SK-N-SH (cell line): ENCODE measurements at regions not wholly inside any gene's neighbourhood (a gene's known extent, or its start where the extent isn't known, plus 50 kb on each side); places are given as distances from the start of the nearest gene placed in this dataset.
A peak's percentile ranks its signal among the peaks of the same experiment; 100 is the strongest.
"Not testable (repeated sequence)": the region's sequence is repeated elsewhere in the genome, so short reads cannot be mapped to it uniquely, and the experiment has no call there.

Experiments
- CTCF ChIA-PET: fragments of 300-600, 350-600 bp; formaldehyde crosslinking; extraction: SDS; loops from one replicate; lab custom pipeline; 2021; lab: Yijun Ruan, JAX
- POLR2A ChIA-PET: fragments of 350-600 bp; sonication (Branson Sonifier 250); formaldehyde crosslinking; extraction: SDS; loops from one replicate; lab custom pipeline; 2020; ENCODE audit warnings: antibody characterized with exemption, inconsistent platforms; lab: Yijun Ruan, JAX
- DNase-seq: peaks from one replicate; pipeline ENCODE4 v3.0.0; 2012
- H2AFZ ChIP-seq: fragments of 200-600 bp; sonication (generic); 2 replicates; pipeline ENCODE4 v1.8.1; 2016; ENCODE audit warnings: antibody characterized with exemption, mild to moderate bottlenecking, low read depth
- H3F3A ChIP-seq: fragments of 200-600 bp; sonication (generic); replicated peaks from 2 replicates; pipeline ENCODE3; 2016; ENCODE audit warnings: antibody characterized with exemption, mild to moderate bottlenecking; ENCODE audit not compliant: insufficient read depth
- H3K27ac ChIP-seq, 2 experiments: fragments of 200-500 bp in 1 of 2; fragments of 200-600 bp in 1 of 2; sonication (Bioruptor generic) in 1 of 2; sonication (generic), shearing (Covaris generic) in 1 of 2; 2 replicates each; pipeline versions ENCODE4 v1.5.1 to v1.6.1; 2014 to 2016; ENCODE audit warnings: low read depth in 2 of 2, inconsistent platforms in 1 of 2, low read length in 1 of 2, mild to moderate bottlenecking in 1 of 2, mixed read lengths in 1 of 2
- H3K27me3 ChIP-seq: fragments of 200-600 bp; sonication (generic), shearing (Covaris generic); 2 replicates; pipeline ENCODE4 v1.6.1; 2016; ENCODE audit warnings: mixed run types; ENCODE audit not compliant: insufficient read depth
- H3K36me3 ChIP-seq, 2 experiments: fragments of 200-500 bp in 1 of 2; fragments of 200-600 bp in 1 of 2; sonication (Bioruptor generic) in 1 of 2; sonication (generic) in 1 of 2; replicated peaks in 1 of 2; 2 replicates each; pipeline versions ENCODE3 to v1.5.1; 2014 to 2016; ENCODE audit warnings: low read length in 1 of 2, mild to moderate bottlenecking in 1 of 2; ENCODE audit not compliant: insufficient read depth in 2 of 2, control insufficient read depth in 1 of 2
- H3K4me1 ChIP-seq, 2 experiments: fragments of 200-500 bp in 1 of 2; fragments of 200-600 bp in 1 of 2; sonication (Bioruptor generic) in 1 of 2; sonication (generic), shearing (Covaris generic) in 1 of 2; 2 replicates each; pipeline versions ENCODE4 v1.5.1 to v1.6.1; 2014 to 2016; ENCODE audit warnings: low read depth in 1 of 2, low read length in 1 of 2, mixed run types in 1 of 2; ENCODE audit not compliant: insufficient read depth in 2 of 2, control insufficient read depth in 1 of 2
- H3K4me2 ChIP-seq: fragments of 200-600 bp; sonication (generic), shearing (Covaris generic); 2 replicates; pipeline ENCODE4 v1.6.1; 2017; ENCODE audit warnings: mixed run types
- H3K4me3 ChIP-seq, 2 experiments: fragments of 200-500 bp in 1 of 2; fragments of 200-600 bp in 1 of 2; sonication (Bioruptor generic) in 1 of 2; sonication (generic), shearing (Covaris generic) in 1 of 2; 2 replicates each; pipeline versions ENCODE4 v1.5.1 to v1.8.1; 2014 to 2016; ENCODE audit warnings: low read depth in 2 of 2, inconsistent platforms in 1 of 2, low read length in 1 of 2, mild to moderate bottlenecking in 1 of 2, mixed read lengths in 1 of 2, moderate library complexity in 1 of 2
- H3K79me2 ChIP-seq: fragments of 200-600 bp; sonication (generic); 2 replicates; pipeline ENCODE4 v1.8.1; 2017; ENCODE audit warnings: mild to moderate bottlenecking; ENCODE audit not compliant: insufficient read depth
- H3K9ac ChIP-seq: fragments of 200-600 bp; sonication (generic); 2 replicates; pipeline ENCODE4 v1.6.1; 2017; ENCODE audit warnings: mixed run types
- H3K9me2 ChIP-seq: fragments of 200-600 bp; sonication (generic); 2 replicates; pipeline ENCODE4 v1.6.1; 2017; ENCODE audit warnings: mixed run types
- H3K9me3 ChIP-seq: fragments of 200-600 bp; sonication (generic); 2 replicates; pipeline ENCODE4 v1.6.1; 2017; ENCODE audit warnings: mixed run types, mild to moderate bottlenecking, moderate library complexity
- H4K20me1 ChIP-seq: fragments of 200-600 bp; sonication (generic); 2 replicates; pipeline ENCODE4 v1.6.1; 2017; ENCODE audit warnings: mild to moderate bottlenecking, mixed run types; ENCODE audit not compliant: insufficient read depth
- ELF1 ChIP-seq: IDR thresholded peaks from 2 replicates; pipeline ENCODE4 v1.4.0; 2012
- FOXJ3 ChIP-seq: sonication (generic); formaldehyde crosslinking; IDR thresholded peaks from 2 replicates; pipeline ENCODE4 v1.5.1; 2020; ENCODE audit warnings: mild to moderate bottlenecking, missing genetic modification reagents
- FOXM1 ChIP-seq: IDR thresholded peaks from 2 replicates; pipeline ENCODE4 v1.4.0; 2012; ENCODE audit warnings: low read depth, mild to moderate bottlenecking
- MEF2A ChIP-seq: IDR thresholded peaks from 2 replicates; pipeline ENCODE4 v1.4.0; 2012; ENCODE audit warnings: low read depth, borderline replicate concordance
- MXI1 ChIP-seq: IDR thresholded peaks from 2 replicates; pipeline ENCODE4 v1.6.1; 2012; ENCODE audit warnings: mild to moderate bottlenecking, low read depth, low read length, improper control_type of control experiment
- NRF1 ChIP-seq: IDR thresholded peaks from 2 replicates; pipeline ENCODE4 v1.6.1; 2012; ENCODE audit warnings: low read depth, mild to moderate bottlenecking, low read length
- RCOR1 ChIP-seq: fragments of 150-350 bp; IDR thresholded peaks from 2 replicates; pipeline ENCODE4 v1.6.1; 2017; ENCODE audit warnings: antibody characterized with exemption, low read length
- SMC3 ChIP-seq: IDR thresholded peaks from 2 replicates; pipeline ENCODE4 v1.6.1; 2012; ENCODE audit warnings: low read depth, low read length, improper control_type of control experiment
- WGBS: methylation state at CpG from one replicate; pipeline ENCODE4 v1.1.6; 2017; ENCODE audit warnings: low lambda C conversion rate; 5-methylcytosine and 5-hydroxymethylcytosine counted together
- TF ChIP-seq, protein P1 (sequence below): IDR thresholded peaks from 2 replicates; pipeline ENCODE4 v1.6.1; 2012; ENCODE audit warnings: mild to moderate bottlenecking, low read depth, low read length, moderate library complexity
- TF ChIP-seq, protein P2 (sequence below): fragments of 150-350 bp; IDR thresholded peaks from 2 replicates; pipeline ENCODE4 v1.6.1; 2017; ENCODE audit warnings: antibody characterized with exemption, low read length, low read depth, borderline replicate concordance
- TF ChIP-seq, protein P3 (sequence below): fragments of 200-600 bp; sonication (generic); IDR thresholded peaks from 2 replicates; pipeline ENCODE4 v1.6.1; 2017; ENCODE audit warnings: antibody characterized with exemption, mild to moderate bottlenecking, moderate library complexity

DNA sequence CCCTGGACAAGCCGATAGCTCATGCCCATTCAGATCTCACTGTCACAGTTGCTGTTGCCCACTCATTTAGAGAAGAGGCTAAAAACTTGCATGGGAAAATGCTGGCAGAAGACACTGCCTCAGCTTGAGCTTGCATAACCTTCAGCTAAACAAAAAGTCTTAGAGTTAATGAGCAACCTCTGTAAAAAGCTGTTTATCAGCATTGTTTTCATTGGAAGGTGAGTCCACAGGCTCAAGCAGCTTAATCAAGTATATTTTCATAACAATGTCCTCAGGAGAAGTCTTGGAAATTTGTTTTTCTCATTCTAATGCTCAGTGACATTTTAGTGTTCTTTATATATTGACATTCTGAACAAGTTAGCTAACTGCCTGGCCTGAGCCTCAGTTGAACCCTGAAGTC, 872.9 kb downstream of the TMTC2 start:
- TF ChIP-seq SMC3 (no peak), RCOR1 (no peak), NRF1 (no peak), ELF1 (no peak)
- TF ChIP-seq, protein P1, sequence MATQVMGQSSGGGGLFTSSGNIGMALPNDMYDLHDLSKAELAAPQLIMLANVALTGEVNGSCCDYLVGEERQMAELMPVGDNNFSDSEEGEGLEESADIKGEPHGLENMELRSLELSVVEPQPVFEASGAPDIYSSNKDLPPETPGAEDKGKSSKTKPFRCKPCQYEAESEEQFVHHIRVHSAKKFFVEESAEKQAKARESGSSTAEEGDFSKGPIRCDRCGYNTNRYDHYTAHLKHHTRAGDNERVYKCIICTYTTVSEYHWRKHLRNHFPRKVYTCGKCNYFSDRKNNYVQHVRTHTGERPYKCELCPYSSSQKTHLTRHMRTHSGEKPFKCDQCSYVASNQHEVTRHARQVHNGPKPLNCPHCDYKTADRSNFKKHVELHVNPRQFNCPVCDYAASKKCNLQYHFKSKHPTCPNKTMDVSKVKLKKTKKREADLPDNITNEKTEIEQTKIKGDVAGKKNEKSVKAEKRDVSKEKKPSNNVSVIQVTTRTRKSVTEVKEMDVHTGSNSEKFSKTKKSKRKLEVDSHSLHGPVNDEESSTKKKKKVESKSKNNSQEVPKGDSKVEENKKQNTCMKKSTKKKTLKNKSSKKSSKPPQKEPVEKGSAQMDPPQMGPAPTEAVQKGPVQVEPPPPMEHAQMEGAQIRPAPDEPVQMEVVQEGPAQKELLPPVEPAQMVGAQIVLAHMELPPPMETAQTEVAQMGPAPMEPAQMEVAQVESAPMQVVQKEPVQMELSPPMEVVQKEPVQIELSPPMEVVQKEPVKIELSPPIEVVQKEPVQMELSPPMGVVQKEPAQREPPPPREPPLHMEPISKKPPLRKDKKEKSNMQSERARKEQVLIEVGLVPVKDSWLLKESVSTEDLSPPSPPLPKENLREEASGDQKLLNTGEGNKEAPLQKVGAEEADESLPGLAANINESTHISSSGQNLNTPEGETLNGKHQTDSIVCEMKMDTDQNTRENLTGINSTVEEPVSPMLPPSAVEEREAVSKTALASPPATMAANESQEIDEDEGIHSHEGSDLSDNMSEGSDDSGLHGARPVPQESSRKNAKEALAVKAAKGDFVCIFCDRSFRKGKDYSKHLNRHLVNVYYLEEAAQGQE: no peak
- TF ChIP-seq, protein P2, sequence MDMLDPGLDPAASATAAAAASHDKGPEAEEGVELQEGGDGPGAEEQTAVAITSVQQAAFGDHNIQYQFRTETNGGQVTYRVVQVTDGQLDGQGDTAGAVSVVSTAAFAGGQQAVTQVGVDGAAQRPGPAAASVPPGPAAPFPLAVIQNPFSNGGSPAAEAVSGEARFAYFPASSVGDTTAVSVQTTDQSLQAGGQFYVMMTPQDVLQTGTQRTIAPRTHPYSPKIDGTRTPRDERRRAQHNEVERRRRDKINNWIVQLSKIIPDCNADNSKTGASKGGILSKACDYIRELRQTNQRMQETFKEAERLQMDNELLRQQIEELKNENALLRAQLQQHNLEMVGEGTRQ: no peak
- H3K79me2 ChIP-seq: no peaks in the 10 kb centered on the region

DNA sequence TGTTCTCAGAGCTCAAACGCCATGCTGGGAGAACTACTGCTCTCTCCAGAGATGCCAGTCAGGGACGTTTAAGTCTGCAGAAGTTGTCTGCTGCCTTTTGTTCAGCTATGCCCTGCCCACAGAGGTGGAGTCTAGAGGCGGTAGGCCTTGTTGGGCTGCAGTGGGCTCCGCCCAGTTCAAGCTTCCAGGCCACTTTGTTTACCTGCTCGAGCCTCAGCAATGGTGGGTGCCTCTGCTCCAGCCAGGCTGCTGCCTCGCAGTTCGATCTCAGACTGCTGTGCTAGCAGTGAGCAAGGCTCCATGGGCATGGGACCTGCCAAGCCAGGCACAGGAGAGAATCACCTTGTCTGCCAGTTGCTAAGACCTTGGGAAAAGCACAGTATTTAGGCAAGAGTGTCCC, 869.3 kb downstream of the TMTC2 start:
- H4K20me1 ChIP-seq, H3K4me2 ChIP-seq, H3K27ac ChIP-seq, H3K36me3 ChIP-seq, H3F3A ChIP-seq, H3K9me2 ChIP-seq, H3K9ac ChIP-seq, H2AFZ ChIP-seq, H3K4me1 ChIP-seq, POLR2A ChIA-PET, H3K4me3 ChIP-seq, DNase-seq, H3K27me3 ChIP-seq, H3K9me3 ChIP-seq, H3K79me2 ChIP-seq: not testable (repeated sequence)
- CTCF ChIA-PET: interaction anchor here (1.0 kb wide), 1 partner anchor 14 kb away, joined by 4 read pairs; no protein-coding TSS in a partner anchor
- 40% methylated on average over 2 of the region's 7 CpGs for WGBS

More for the DNA sequence above, 872.9 kb downstream of the TMTC2 start:
- Histone ChIP-seq H3K4me2 (no peak overlapping the region), H3K9me2 (no peaks in the 10 kb centered on the region), H3K27ac (no peak overlapping the region), H3K9me3 (no peaks in the 10 kb centered on the region), H3F3A (no peaks in the 10 kb centered on the region), H3K4me1 (no peaks in the 10 kb centered on the region), H3K36me3 (no peaks in the 10 kb centered on the region), H3K27me3 (no peaks in the 10 kb centered on the region), H3K4me3 (no peak overlapping the region), H2AFZ (no peak overlapping the region), H4K20me1 (no peaks in the 10 kb centered on the region), H3K9ac (no peak overlapping the region)
- WGBS: 82% methylated on average over 1 of the region's 1 CpG
- ChIA-PET CTCF (interaction anchor here (2.0 kb wide), 1 partner anchor 10 kb away, joined by 6 read pairs; no protein-coding TSS in a partner anchor), POLR2A (no interaction called here)
- no peak for DNase-seq

DNA sequence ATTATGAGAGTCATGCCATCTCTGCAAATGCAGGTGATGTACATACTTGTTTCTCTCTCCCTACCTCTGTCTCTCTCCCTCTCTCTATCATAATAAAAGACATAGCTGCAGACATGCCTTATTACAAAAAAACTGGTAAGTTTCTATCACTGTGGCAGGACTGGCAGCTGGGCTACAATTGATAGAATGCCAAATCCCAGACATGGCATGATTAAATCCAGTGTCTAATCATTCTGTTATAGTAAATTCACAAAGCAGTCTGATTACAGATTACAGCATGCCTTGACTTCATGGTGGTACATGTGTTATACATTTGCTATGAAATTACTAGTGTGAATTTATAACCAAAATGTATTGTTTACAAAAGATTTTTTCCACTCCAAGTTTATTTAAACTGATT, 854.7 kb downstream of the TMTC2 start:
- Histone ChIP-seq H3K79me2 (no peaks in the 10 kb centered on the region), H3K4me2 (no peak overlapping the region), H4K20me1 (no peaks in the 10 kb centered on the region), H3K4me1 (no peaks in the 10 kb centered on the region; a peak in 1 of 4 replicates), H3K9me2 (no peaks in the 10 kb centered on the region), H2AFZ (no peak overlapping the region), H3K9me3 (no peaks in the 10 kb centered on the region), H3K27ac (no peak overlapping the region), H3F3A (no peaks in the 10 kb centered on the region), H3K27me3 (no peaks in the 10 kb centered on the region), H3K9ac (no peak overlapping the region), H3K4me3 (no peak overlapping the region), H3K36me3 (no peaks in the 10 kb centered on the region)
- CTCF ChIA-PET: no interaction called here
- POLR2A ChIA-PET: no interaction called here
- DNase-seq: peak; percentile 9
- TF ChIP-seq FOXJ3 (CRISPR knock-in tag): no peak
- TF ChIP-seq MEF2A: no peak
- no peak for TF ChIP-seq NRF1
- no peak for TF ChIP-seq RCOR1
- TF ChIP-seq FOXM1: no peak
- TF ChIP-seq ELF1: no peak
- TF ChIP-seq, protein P1: no peak
- no peak for TF ChIP-seq MXI1
- TF ChIP-seq, protein P3, sequence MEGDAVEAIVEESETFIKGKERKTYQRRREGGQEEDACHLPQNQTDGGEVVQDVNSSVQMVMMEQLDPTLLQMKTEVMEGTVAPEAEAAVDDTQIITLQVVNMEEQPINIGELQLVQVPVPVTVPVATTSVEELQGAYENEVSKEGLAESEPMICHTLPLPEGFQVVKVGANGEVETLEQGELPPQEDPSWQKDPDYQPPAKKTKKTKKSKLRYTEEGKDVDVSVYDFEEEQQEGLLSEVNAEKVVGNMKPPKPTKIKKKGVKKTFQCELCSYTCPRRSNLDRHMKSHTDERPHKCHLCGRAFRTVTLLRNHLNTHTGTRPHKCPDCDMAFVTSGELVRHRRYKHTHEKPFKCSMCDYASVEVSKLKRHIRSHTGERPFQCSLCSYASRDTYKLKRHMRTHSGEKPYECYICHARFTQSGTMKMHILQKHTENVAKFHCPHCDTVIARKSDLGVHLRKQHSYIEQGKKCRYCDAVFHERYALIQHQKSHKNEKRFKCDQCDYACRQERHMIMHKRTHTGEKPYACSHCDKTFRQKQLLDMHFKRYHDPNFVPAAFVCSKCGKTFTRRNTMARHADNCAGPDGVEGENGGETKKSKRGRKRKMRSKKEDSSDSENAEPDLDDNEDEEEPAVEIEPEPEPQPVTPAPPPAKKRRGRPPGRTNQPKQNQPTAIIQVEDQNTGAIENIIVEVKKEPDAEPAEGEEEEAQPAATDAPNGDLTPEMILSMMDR: no peak
